HUDEP-2 (cell line): ENCODE measurements at regions not wholly inside any gene's neighbourhood (a gene's known extent, or its start where the extent isn't known, plus 50 kb on each side); places are given as distances from the start of the nearest gene placed in this dataset.
"Not testable (repeated sequence)": the region's sequence is repeated elsewhere in the genome, so short reads cannot be mapped to it uniquely, and the experiment has no call there.

Experiments used
- DNase-seq, 76 experiments: peaks; one replicate each; lab custom pipeline; 2025; ENCODE audit not compliant: unreplicated experiment in 76 of 76; lab: John Stamatoyannopoulos, UW

GRCh38 chrX:131875827-131876226 lies 147.3 kb upstream of the STK26 start:
- DNase-seq: not testable (repeated sequence)

- DNase-seq: no peak
Observed at GRCh38 chrX:131881194-131881593, 141.9 kb upstream of the STK26 start.

- DNase-seq: not testable (repeated sequence)
Observed at GRCh38 chrX:131885042-131885441, 138.1 kb upstream of the STK26 start.

- DNase-seq: not testable (repeated sequence)
Observed at GRCh38 chrX:131893857-131894256, 129.2 kb upstream of the STK26 start.

GRCh38 chrX:131894995-131895394 lies 128.1 kb upstream of the STK26 start:
- no peak for DNase-seq

GRCh38 chrX:131895807-131896206 lies 127.3 kb upstream of the STK26 start:
- no peak for DNase-seq

GRCh38 chrX:131901546-131901945 lies 121.6 kb upstream of the STK26 start:
- DNase-seq: no peak

- no peak for DNase-seq
Observed at GRCh38 chrX:131907488-131908314, 115.4 kb upstream of the STK26 start.

- no peak for DNase-seq
Observed at GRCh38 chrX:131910586-131910985, 112.5 kb upstream of the STK26 start.

- no peak for DNase-seq
Observed at GRCh38 chrX:131915488-131915887, 107.6 kb upstream of the STK26 start.

GRCh38 chrX:131917588-131917987 lies 105.5 kb upstream of the STK26 start:
- DNase-seq: peak in 10 of 76 experiments; percentile 0 to 25 (median 2)

GRCh38 chrX:131918839-131919238 lies 104.3 kb upstream of the STK26 start:
- no peak for DNase-seq

GRCh38 chrX:131923614-131924250 lies 99.4 kb upstream of the STK26 start:
- DNase-seq: no peak

GRCh38 chrX:131938749-131939148 lies 84.4 kb upstream of the STK26 start:
- no peak for DNase-seq

- no peak for DNase-seq
Observed at GRCh38 chrX:131942034-131942433, 81.1 kb upstream of the STK26 start.

GRCh38 chrX:131944936-131945902 lies 77.9 kb upstream of the STK26 start:
- DNase-seq: no peak

GRCh38 chrX:131951166-131951565 lies 71.9 kb upstream of the STK26 start:
- DNase-seq: no peak

GRCh38 chrX:131955099-131955777 lies 67.9 kb upstream of the STK26 start:
- DNase-seq: no peak

GRCh38 chrX:131958724-131959123 lies 64.4 kb upstream of the STK26 start:
- DNase-seq: no peak

- DNase-seq: no peak
Observed at GRCh38 chrX:131970347-131970746, 52.8 kb upstream of the STK26 start.
